ENCODE measurements at regions not wholly inside any gene's neighbourhood (a gene's known extent, or its start where the extent isn't known, plus 50 kb on each side); places are given as distances from the start of the nearest gene placed in this dataset.

- no peak for TF ChIP-seq POLR2A (IDR thresholded peaks at IDR 0.05)
- no peak for TF ChIP-seq CTCF (IDR thresholded peaks at IDR 0.05)
Observed at GRCh38 chr6:167487749-167488664, 163.1 kb downstream of the TTLL2 start.
